HG03025 (cell line): ENCODE measurements at regions not wholly inside any gene's neighbourhood (a gene's known extent, or its start where the extent isn't known, plus 50 kb on each side); places are given as distances from the start of the nearest gene placed in this dataset.

Source experiments
- ATAC-seq: cut with Tn5 transposase; IDR thresholded peaks from one replicate; pipeline ENCODE4 v1.9.1; 2021; ENCODE audit warnings: mild to moderate bottlenecking, moderate library complexity; ENCODE audit not compliant: unreplicated experiment, low FRiP score

DNA sequence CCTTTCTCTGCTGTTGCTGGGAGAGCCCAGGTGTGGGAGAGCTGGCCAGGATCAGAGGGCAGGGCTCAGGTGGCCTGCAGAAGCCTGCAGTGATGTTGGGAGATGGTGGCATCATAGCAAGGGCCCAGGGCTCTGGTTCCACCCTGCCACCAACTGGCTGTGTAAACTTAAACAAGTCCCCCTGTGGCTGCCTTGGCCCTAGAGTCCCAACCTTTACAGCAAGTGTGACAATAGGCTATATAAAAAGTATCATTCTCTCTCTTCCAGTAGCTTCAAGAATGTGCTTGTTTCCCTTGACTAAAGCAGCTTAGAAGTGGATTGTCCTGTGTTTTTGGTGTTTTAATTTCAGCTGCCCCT lies 201.8 kb upstream of the E2F8 start:
- ATAC-seq, result no peak

GRCh38 chr11:19441752-19442553 lies 201.2 kb upstream of the E2F8 start:
- peak; percentile 80 for ATAC-seq

GRCh38 chr11:19441288-19441687 lies 200.5 kb upstream of the E2F8 start:
- no peak for ATAC-seq

DNA sequence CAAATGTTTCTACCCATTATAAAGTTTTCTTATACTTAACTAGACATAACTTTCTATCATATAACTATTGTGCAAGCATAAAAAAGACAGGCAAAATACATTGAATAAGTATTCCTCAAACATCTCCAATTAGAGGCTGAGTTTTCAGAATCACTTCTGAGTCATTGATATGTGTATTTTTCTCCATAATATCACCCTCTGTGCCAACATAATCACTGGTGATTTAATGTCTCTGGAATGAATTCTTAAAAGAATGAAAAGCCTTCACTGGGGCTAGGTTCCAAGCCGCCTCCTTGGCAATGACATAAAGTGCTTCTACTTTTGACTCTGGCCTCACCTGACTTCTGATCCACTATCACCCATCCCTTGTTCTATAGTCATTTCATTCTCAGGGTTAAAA lies 197.0 kb upstream of the E2F8 start:
- no peak for ATAC-seq

DNA sequence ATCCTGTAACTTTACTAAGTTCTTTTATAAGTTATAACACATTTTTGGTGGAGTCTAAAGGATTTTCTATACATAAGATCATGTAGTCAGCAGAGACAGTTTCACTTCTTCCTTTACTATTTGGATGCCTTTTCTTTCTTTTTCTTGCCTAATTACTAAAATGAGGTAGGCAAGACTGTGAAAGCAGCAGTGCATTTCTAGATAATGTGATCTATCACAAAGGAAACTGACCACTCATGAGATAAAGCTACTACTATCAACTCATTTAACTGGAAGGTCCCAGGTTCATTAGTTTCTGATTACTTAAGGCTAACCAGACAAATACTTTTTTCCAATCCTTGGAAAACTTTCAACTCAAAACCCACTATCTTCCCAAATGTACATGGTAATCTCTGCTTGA lies 196.2 kb upstream of the E2F8 start:
- ATAC-seq, result no peak

GRCh38 chr11:19435306-19435989 lies 194.7 kb upstream of the E2F8 start:
- ATAC-seq, result no peak

GRCh38 chr11:19433791-19434190 lies 193.0 kb upstream of the E2F8 start:
- no peak for ATAC-seq

DNA sequence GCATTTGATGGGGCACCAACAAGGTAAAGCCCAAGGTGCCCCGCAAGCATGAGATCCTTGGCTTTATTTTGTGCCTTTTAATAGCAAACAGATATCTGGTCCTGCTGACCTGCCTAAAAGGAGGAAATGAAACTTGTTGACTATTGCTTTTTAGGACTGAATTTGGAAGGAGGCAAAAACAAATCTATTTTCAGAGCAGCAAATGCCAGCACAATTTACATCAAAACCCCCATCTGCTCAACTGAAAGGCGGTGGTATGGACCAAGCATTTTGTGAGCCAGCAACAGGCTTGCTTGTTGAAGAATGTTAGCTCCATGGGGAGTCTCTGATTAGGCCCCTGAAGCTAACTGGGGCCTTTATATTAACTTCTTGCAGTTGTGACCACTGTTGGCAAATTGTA lies 192.6 kb upstream of the E2F8 start:
- ATAC-seq, result peak; percentile 48

GRCh38 chr11:19432370-19433061 lies 191.8 kb upstream of the E2F8 start:
- peak; percentile 63 for ATAC-seq

GRCh38 chr11:19430754-19431398 lies 190.1 kb upstream of the E2F8 start:
- ATAC-seq, result no peak

GRCh38 chr11:19430346-19430745 lies 189.6 kb upstream of the E2F8 start:
- no peak for ATAC-seq

DNA sequence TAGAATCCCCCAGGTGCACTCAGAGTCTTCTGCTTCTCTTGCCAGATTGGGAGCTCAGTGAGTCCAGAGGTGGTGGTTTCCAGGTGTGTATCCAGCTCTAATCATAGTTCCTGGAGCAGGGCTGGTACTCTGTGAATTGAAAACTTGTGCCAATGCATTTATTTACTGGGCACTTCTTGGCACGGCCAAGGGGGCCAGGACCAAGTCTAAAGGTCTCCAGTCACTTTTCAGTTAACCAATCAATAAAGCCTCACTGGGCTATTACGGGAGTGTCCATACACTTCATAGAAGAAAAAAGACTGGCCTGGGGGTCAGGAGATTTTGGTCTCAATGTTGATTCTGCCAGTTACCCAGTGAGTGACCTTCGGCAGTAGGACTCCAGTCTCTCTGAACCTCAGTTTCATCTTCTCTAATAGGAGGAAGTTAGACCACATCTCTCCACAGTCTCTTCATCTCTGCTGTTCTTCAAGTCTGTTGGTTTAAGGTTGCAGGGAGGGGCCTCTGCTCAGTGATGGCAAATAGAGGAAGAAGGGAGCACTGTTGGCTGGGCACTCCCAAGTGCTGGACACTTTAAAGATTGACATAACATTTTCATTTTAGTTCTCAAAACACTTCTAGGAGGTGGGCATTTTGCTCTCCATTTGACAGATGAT lies 188.5 kb upstream of the E2F8 start:
- ATAC-seq, result no peak

GRCh38 chr11:19428206-19429002 lies 187.7 kb upstream of the E2F8 start:
- no peak for ATAC-seq

DNA sequence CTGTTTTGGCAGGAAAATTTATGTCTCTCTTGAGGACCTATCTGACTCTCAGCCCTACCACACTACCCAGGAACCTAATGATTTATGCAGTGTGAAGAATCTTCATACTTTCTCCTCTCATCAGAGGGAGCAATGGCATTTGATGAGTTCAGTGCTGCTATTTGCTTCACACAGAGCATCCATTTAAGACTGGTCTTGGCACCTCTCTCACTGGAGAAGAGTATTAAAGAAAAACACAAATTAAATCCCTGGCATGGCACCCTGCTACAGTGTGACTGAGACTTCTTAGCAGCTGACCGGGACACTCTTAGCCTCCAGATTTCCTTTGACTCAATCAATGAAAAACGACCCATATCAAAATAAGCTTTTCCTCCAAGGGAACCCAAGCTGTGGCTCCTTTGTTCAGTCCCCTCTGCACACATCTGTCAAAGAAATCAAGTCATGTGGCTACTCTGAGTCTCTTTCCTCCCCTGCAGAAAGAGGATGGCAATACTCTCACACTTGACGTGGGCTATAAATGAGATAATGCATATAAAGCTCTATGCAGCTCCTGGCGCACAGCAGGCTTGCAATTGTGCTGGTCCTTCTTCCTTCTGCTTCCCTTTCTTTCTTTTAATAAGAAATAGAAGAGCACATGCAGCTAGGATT lies 186.1 kb upstream of the E2F8 start:
- ATAC-seq, result no peak

GRCh38 chr11:19426011-19426755 lies 185.4 kb upstream of the E2F8 start:
- ATAC-seq, result no peak

GRCh38 chr11:19422276-19422675 lies 181.5 kb upstream of the E2F8 start:
- no peak for ATAC-seq

- no peak for ATAC-seq
Observed at GRCh38 chr11:19420868-19421533, 180.3 kb upstream of the E2F8 start.

GRCh38 chr11:19419808-19420207 lies 179.1 kb upstream of the E2F8 start:
- no peak for ATAC-seq
